Activated naive CD4-positive, alpha-beta T cell treated with anti-CD3 and anti-CD28 coated beads, Interleukin-2, amount 50 U/mL, for 72 hours (primary cell): ENCODE measurements at regions not wholly inside any gene's neighbourhood (a gene's known extent, or its start where the extent isn't known, plus 50 kb on each side); places are given as distances from the start of the nearest gene placed in this dataset.

Experiments
- ATAC-seq, 2 donors: fragments of 150-1000 bp; cut with Tn5 transposase; 2 replicates each; pipeline ENCODE4 v1.10.0; 2021; ENCODE audit warnings: mild to moderate bottlenecking in 2 of 2, moderate library complexity in 2 of 2
- DNase-seq, 2 donors: peaks; one replicate each; pipeline ENCODE4 v3.0.0; 2021 to 2022; ENCODE audit warnings: low spot score in 2 of 2
- H3K27ac Mint-ChIP-seq, 2 donors: one replicate each; pipeline ENCODE4 v1.8.0; 2022; ENCODE audit warnings: mild to moderate bottlenecking in 2 of 2, mixed read lengths in 2 of 2
- H3K36me3 Mint-ChIP-seq, 2 donors: one replicate each; pipeline ENCODE4 v1.8.0; 2022; ENCODE audit warnings: mixed read lengths in 2 of 2
- H3K9me3 Mint-ChIP-seq, 2 donors: one replicate each; pipeline ENCODE4 v1.8.0; 2022; ENCODE audit warnings: mixed read lengths in 2 of 2

- Mint-ChIP-seq H3K27ac (no peak overlapping the region), H3K36me3 (no peaks in the 10 kb centered on the region), H3K9me3 (no peaks in the 10 kb centered on the region)
- ATAC-seq, result no peak
- no peak for DNase-seq
Observed at GRCh38 chr1:238254935-238255334, 364.2 kb upstream of the ZP4 start.

DNA sequence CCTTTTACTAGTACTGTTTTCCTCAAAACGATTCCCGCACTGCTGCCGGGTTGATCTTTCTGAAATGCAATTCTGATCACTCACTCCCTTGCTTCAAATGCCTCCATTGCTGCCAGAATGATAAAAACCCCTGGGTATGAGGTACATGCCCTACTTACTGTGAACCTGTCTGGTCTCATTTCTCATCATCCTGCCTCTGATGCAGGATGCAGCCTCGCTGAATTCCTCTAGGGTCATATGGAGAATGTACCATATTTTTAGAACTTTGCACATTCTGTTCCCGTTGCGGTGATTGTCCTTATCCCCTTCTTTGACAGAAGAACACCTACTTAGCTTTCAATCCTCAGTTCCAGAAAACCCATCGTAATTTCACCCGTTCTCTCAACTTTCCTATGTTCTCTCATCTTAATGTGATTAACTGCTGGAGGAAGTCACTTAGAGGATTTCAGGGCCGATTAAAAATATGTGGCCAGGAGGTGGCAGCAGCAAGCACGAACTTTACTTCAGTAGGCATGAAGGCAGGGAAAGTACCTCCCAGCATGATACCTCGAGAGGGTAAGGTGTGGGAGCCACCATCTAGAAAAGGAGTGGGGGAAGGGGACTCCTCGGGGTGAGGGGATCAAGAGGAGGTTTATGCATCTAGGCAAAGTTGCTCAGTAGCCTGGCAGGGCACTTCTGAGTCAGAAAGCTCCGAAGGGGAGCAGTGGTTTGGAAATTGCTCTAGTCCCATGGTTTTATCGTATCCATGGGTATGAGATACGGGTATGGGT is 361.5 kb upstream of the ZP4 start:
- DNase-seq, result peak in 1 of 2 donors; percentile 6
- Mint-ChIP-seq H3K27ac (no peak overlapping the region), H3K9me3 (no peaks in the 10 kb centered on the region), H3K36me3 (no peaks in the 10 kb centered on the region)
- ATAC-seq, result no peak

- DNase-seq (no peak), ATAC-seq (no peak)
- Mint-ChIP-seq H3K27ac (no peak overlapping the region), H3K9me3 (no peaks in the 10 kb centered on the region), H3K36me3 (no peaks in the 10 kb centered on the region)
Observed at GRCh38 chr1:238248356-238248755, 357.6 kb upstream of the ZP4 start.

- ATAC-seq (no peak), DNase-seq (no peak)
- Mint-ChIP-seq H3K9me3 (peaks cover 10 to 14% of the 10 kb centered on the region in 2 donors), H3K27ac (no peak overlapping the region), H3K36me3 (no peaks in the 10 kb centered on the region)
Observed at GRCh38 chr1:238242181-238242580, 351.5 kb upstream of the ZP4 start.

GRCh38 chr1:238241607-238242006 is 350.9 kb upstream of the ZP4 start:
- H3K9me3 Mint-ChIP-seq, result peaks cover 10 to 14% of the 10 kb centered on the region in 2 donors

GRCh38 chr1:238239343-238239742 is 348.6 kb upstream of the ZP4 start:
- DNase-seq (no peak), ATAC-seq (no peak)
- no peak overlapping the region for H3K27ac Mint-ChIP-seq
- no peaks in the 10 kb centered on the region for H3K36me3 Mint-ChIP-seq
- peaks cover 10 to 14% of the 10 kb centered on the region in 2 donors for H3K9me3 Mint-ChIP-seq

More at GRCh38 chr1:238241607-238242006, 350.9 kb upstream of the ZP4 start:
- no peaks in the 10 kb centered on the region for H3K36me3 Mint-ChIP-seq
- H3K27ac Mint-ChIP-seq, result no peak overlapping the region
- ATAC-seq, result no peak
- DNase-seq, result no peak

DNA sequence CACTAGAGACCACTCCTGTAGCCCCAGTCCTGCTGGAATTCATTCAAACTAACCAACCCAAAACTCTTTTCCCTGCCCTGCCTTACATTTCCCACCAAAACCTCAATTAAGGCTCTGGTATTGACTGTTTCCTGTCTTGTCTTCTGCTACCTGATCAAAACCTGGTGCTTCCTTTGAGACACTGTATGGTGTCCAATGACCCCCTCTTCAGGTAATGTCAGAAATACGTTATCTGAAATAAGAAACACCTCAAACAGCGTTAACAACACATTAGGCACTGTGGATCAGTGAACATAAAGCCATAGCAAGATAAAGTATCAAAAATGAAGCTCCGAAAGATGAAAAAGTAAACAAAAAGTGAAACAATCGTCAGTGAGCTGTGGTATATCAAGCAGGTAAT is 343.2 kb upstream of the ZP4 start:
- Mint-ChIP-seq H3K36me3 (peaks cover 0 to 3% of the 10 kb centered on the region in 2 donors), H3K27ac (no peak overlapping the region), H3K9me3 (peaks cover 7 to 14% of the 10 kb centered on the region in 2 donors)
- DNase-seq (no peak), ATAC-seq (no peak)

GRCh38 chr1:238232084-238232710 is 341.5 kb upstream of the ZP4 start:
- ATAC-seq (no peak), DNase-seq (no peak)
- peaks cover 0 to 4% of the 10 kb centered on the region in 2 donors for H3K36me3 Mint-ChIP-seq
- no peak overlapping the region for H3K27ac Mint-ChIP-seq
- H3K9me3 Mint-ChIP-seq, result peaks cover 6 to 14% of the 10 kb centered on the region in 2 donors

GRCh38 chr1:238226810-238227209 is 336.1 kb upstream of the ZP4 start:
- no peak for DNase-seq
- peaks cover 0 to 4% of the 10 kb centered on the region in 2 donors for H3K36me3 Mint-ChIP-seq
- peaks cover 15 to 18% of the 10 kb centered on the region in 2 donors for H3K9me3 Mint-ChIP-seq
- ATAC-seq, result no peak
- no peak overlapping the region for H3K27ac Mint-ChIP-seq

DNA sequence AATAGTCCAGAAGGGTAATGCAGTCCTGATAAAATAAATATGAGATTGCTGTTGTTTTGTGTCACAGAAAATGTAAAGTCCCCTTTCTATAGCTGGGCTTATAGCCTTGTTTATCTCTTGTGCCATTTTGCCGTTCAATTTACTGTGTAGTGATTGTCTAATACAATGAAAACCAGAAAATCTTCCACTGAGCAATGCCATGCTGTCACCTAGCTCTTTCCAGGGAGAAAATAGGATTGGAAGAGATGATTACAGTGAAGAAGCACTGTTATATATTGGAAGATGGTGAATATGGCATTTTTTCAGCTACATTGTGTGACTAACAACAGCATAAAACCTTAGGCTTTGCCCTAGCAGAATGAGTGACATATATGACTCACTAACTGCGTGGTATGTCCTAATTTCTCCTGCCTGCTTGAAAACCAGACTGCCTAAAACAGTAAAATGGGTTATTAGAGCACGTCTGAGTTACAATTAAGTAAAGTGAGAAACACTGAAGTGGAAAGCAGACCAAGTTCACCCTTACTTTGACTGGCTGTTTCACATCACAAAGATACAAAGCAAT is 332.4 kb upstream of the ZP4 start:
- Mint-ChIP-seq H3K36me3 (no peaks in the 10 kb centered on the region), H3K27ac (no peak overlapping the region), H3K9me3 (peaks cover 11 to 22% of the 10 kb centered on the region in 2 donors)
- ATAC-seq, result no peak
- DNase-seq, result no peak

- Mint-ChIP-seq H3K27ac (no peak overlapping the region), H3K36me3 (no peaks in the 10 kb centered on the region), H3K9me3 (peaks cover 11 to 21% of the 10 kb centered on the region in 2 donors)
- ATAC-seq (no peak), DNase-seq (no peak)
Observed at GRCh38 chr1:238221738-238222137, 331.0 kb upstream of the ZP4 start.

GRCh38 chr1:238214449-238214848 is 323.7 kb upstream of the ZP4 start:
- no peak for ATAC-seq
- Mint-ChIP-seq H3K9me3 (peaks cover 10 to 12% of the 10 kb centered on the region in 2 donors), H3K36me3 (no peaks in the 10 kb centered on the region), H3K27ac (no peak overlapping the region)
- no peak for DNase-seq

DNA sequence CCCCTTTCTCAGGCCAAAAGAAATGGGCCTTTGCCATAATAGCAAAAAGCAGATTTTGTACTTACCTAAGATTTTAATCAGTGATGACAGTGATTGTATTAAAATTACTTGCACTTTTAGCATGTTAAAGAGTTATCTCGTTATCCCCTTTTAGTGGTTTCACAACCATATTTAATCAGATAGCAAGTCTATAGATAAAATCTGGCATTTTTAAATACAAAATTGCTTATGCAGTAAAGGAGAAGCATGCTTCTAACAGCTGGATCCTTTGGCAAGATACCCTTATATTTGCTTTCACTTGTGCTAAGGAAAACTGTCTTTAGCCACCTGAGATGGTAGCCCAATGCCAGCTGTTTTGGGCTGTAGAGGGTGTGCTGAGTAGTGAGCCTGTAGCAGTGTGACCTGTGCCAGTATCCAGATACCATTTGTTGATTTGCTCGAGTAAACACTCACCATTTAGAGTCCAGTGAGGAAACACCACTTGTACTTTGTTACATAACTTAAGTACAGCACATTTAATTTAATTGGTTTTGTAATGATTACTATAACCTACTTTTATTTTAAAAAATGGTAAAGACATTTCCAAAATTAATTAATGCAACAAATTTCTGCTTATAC is 314.4 kb upstream of the ZP4 start:
- peaks cover 4 to 10% of the 10 kb centered on the region in 2 donors for H3K9me3 Mint-ChIP-seq
- no peaks in the 10 kb centered on the region for H3K36me3 Mint-ChIP-seq
- ATAC-seq (no peak), DNase-seq (no peak)
- H3K27ac Mint-ChIP-seq, result no peak overlapping the region

- no peak overlapping the region for H3K27ac Mint-ChIP-seq
- ATAC-seq (no peak), DNase-seq (no peak)
- H3K9me3 Mint-ChIP-seq, result peaks cover 4 to 13% of the 10 kb centered on the region in 2 donors
- H3K36me3 Mint-ChIP-seq, result no peaks in the 10 kb centered on the region
Observed at GRCh38 chr1:238201992-238202391, 311.3 kb upstream of the ZP4 start.

DNA sequence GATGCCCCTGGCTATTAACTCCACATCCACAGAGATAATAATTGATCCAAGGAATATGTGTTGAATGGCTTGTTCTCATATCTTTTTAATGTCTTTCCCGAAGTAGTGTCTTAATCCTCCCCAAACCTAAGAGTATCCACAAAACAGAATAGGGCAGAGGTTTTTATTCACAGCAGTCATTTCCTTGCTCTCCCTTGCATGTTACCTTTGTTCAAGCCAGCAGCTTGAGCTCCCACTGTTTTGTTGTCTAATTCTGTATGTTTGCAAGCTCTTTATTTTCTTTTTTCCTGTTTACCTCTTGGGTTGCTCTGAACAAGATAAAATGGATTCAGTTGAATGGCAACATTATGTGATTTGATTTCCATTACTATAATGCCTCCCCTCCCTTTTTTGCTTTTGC is 308.6 kb upstream of the ZP4 start:
- ATAC-seq, result no peak
- no peak for DNase-seq
- peaks cover 14 to 16% of the 10 kb centered on the region in 2 donors for H3K9me3 Mint-ChIP-seq
- H3K27ac Mint-ChIP-seq, result no peak overlapping the region
- no peaks in the 10 kb centered on the region for H3K36me3 Mint-ChIP-seq

GRCh38 chr1:238196516-238196915 is 305.8 kb upstream of the ZP4 start:
- DNase-seq (no peak), ATAC-seq (no peak)
- no peak overlapping the region for H3K27ac Mint-ChIP-seq
- H3K9me3 Mint-ChIP-seq, result peaks cover 11 to 12% of the 10 kb centered on the region in 2 donors
- no peaks in the 10 kb centered on the region for H3K36me3 Mint-ChIP-seq

DNA sequence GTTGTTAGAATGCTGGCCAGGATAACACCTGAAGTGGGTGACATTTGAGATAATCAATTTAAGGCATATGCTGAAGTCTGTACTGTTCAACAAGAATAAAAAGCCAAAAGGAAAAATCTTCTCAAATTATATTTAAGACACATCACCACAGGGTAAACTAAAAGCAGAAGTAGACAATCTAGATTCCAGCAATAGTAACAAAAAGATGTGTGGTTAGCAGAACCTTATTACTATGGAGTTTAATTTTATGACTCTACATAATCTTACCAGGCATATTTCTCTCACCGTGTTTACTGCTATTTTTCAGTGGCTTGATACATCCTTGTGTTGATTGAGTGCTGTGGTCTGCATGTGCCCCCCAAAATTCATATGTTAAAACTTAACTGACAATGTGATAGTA is 300.4 kb upstream of the ZP4 start:
- H3K9me3 Mint-ChIP-seq, result peaks cover 6 to 20% of the 10 kb centered on the region in 2 donors
- H3K36me3 Mint-ChIP-seq, result no peaks in the 10 kb centered on the region
- H3K27ac Mint-ChIP-seq, result no peak overlapping the region
- ATAC-seq (no peak), DNase-seq (no peak)
